ENCODE measurements at regions not wholly inside any gene's neighbourhood (a gene's known extent, or its start where the extent isn't known, plus 50 kb on each side); places are given as distances from the start of the nearest gene placed in this dataset.

DNA sequence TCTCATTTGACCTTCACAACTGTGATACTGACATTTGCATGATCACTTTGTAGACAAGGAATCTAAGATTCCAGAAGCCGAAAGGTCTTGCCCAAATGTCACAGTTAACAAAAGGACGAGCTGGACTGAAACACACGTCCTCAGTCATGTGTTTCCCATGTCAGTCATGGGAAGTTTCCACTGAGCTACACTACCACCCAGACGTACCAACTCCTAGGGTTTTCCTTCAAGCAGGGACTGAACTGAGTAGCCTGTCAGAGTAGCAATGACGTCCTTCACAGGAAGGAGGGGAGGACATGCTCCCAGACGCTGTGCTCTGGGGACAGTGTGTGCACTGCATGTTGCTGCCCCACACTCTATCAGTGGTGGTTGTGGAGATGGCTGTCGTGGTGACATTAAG is 215.8 kb upstream of the SMLR1 start:
- TF ChIP-seq, protein P1, sequence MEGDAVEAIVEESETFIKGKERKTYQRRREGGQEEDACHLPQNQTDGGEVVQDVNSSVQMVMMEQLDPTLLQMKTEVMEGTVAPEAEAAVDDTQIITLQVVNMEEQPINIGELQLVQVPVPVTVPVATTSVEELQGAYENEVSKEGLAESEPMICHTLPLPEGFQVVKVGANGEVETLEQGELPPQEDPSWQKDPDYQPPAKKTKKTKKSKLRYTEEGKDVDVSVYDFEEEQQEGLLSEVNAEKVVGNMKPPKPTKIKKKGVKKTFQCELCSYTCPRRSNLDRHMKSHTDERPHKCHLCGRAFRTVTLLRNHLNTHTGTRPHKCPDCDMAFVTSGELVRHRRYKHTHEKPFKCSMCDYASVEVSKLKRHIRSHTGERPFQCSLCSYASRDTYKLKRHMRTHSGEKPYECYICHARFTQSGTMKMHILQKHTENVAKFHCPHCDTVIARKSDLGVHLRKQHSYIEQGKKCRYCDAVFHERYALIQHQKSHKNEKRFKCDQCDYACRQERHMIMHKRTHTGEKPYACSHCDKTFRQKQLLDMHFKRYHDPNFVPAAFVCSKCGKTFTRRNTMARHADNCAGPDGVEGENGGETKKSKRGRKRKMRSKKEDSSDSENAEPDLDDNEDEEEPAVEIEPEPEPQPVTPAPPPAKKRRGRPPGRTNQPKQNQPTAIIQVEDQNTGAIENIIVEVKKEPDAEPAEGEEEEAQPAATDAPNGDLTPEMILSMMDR (IDR thresholded peaks at IDR 0.05), result no peak
- no peak for TF ChIP-seq POLR2AphosphoS5 (IDR thresholded peaks at IDR 0.05; ENCODE audit: low read depth, low read length)
- TF ChIP-seq SIN3A (IDR thresholded peaks at IDR 0.05; ENCODE audit: borderline replicate concordance, insufficient read depth, low read depth, low read length), result no peak
- TF ChIP-seq, protein P2, sequence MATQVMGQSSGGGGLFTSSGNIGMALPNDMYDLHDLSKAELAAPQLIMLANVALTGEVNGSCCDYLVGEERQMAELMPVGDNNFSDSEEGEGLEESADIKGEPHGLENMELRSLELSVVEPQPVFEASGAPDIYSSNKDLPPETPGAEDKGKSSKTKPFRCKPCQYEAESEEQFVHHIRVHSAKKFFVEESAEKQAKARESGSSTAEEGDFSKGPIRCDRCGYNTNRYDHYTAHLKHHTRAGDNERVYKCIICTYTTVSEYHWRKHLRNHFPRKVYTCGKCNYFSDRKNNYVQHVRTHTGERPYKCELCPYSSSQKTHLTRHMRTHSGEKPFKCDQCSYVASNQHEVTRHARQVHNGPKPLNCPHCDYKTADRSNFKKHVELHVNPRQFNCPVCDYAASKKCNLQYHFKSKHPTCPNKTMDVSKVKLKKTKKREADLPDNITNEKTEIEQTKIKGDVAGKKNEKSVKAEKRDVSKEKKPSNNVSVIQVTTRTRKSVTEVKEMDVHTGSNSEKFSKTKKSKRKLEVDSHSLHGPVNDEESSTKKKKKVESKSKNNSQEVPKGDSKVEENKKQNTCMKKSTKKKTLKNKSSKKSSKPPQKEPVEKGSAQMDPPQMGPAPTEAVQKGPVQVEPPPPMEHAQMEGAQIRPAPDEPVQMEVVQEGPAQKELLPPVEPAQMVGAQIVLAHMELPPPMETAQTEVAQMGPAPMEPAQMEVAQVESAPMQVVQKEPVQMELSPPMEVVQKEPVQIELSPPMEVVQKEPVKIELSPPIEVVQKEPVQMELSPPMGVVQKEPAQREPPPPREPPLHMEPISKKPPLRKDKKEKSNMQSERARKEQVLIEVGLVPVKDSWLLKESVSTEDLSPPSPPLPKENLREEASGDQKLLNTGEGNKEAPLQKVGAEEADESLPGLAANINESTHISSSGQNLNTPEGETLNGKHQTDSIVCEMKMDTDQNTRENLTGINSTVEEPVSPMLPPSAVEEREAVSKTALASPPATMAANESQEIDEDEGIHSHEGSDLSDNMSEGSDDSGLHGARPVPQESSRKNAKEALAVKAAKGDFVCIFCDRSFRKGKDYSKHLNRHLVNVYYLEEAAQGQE (IDR thresholded peaks at IDR 0.05; ENCODE audit: insufficient read depth in 1 of 2, low read depth in 2 of 2, low read length in 1 of 2), result no peak
